IPS-15b (cell line): ENCODE measurements at regions not wholly inside any gene's neighbourhood (a gene's known extent, or its start where the extent isn't known, plus 50 kb on each side); places are given as distances from the start of the nearest gene placed in this dataset.
"Not testable (repeated sequence)": the region's sequence is repeated elsewhere in the genome, so short reads cannot be mapped to it uniquely, and the experiment has no call there.

Source experiments
- H3K27me3 ChIP-seq: one replicate; pipeline ENCODE4 v1.6.1; 2013; ENCODE audit warnings: low read length; ENCODE audit not compliant: control insufficient read depth, insufficient read depth
- H3K36me3 ChIP-seq: one replicate; pipeline ENCODE4 v1.6.1; 2013; ENCODE audit warnings: low read length; ENCODE audit not compliant: control insufficient read depth, insufficient read depth
- H3K4me1 ChIP-seq: one replicate; pipeline ENCODE4 v1.6.1; 2013; ENCODE audit warnings: mild to moderate bottlenecking, low read length; ENCODE audit not compliant: control insufficient read depth, insufficient read depth
- H3K4me3 ChIP-seq: one replicate; pipeline ENCODE4 v1.5.1; 2013; ENCODE audit warnings: low read depth, low read length
- H3K9ac ChIP-seq: one replicate; pipeline ENCODE4 v1.6.1; 2013; ENCODE audit warnings: low read depth, mild to moderate bottlenecking, low read length
- H3K9me3 ChIP-seq: one replicate; pipeline ENCODE4 v1.6.1; 2013; ENCODE audit warnings: mild to moderate bottlenecking, low read length; ENCODE audit not compliant: control insufficient read depth, insufficient read depth

GRCh38 chr1:187038784-187039183, 210.0 kb downstream of the PLA2G4A start:
- Histone ChIP-seq H3K4me3 (no peak overlapping the region), H3K9ac (no peak overlapping the region), H3K36me3 (no peaks in the 10 kb centered on the region), H3K27me3 (no peaks in the 10 kb centered on the region), H3K9me3 (no peaks in the 10 kb centered on the region), H3K4me1 (no peaks in the 10 kb centered on the region)

GRCh38 chr1:187041104-187041503, 212.4 kb downstream of the PLA2G4A start:
- peaks cover 5% of the 10 kb centered on the region for H3K4me1 ChIP-seq
- H3K9me3 ChIP-seq, result no peaks in the 10 kb centered on the region
- no peaks in the 10 kb centered on the region for H3K36me3 ChIP-seq
- no peak overlapping the region for H3K9ac ChIP-seq
- no peak overlapping the region for H3K4me3 ChIP-seq
- no peaks in the 10 kb centered on the region for H3K27me3 ChIP-seq

GRCh38 chr1:187042538-187042937, 213.8 kb downstream of the PLA2G4A start:
- Histone ChIP-seq H3K36me3 (no peaks in the 10 kb centered on the region), H3K9ac (no peak overlapping the region), H3K9me3 (no peaks in the 10 kb centered on the region), H3K4me1 (peaks cover 13% of the 10 kb centered on the region), H3K27me3 (no peaks in the 10 kb centered on the region), H3K4me3 (no peak overlapping the region)

GRCh38 chr1:187043433-187043832, 214.7 kb downstream of the PLA2G4A start:
- not testable (repeated sequence) for H3K9ac ChIP-seq, H3K36me3 ChIP-seq, H3K4me3 ChIP-seq, H3K9me3 ChIP-seq, H3K27me3 ChIP-seq
- peaks cover 21% of the 10 kb centered on the region for H3K4me1 ChIP-seq

GRCh38 chr1:187044411-187044810, 215.7 kb downstream of the PLA2G4A start:
- Histone ChIP-seq H3K9me3 (no peaks in the 10 kb centered on the region), H3K4me1 (peaks cover 23% of the 10 kb centered on the region), H3K9ac (no peak overlapping the region), H3K27me3 (no peaks in the 10 kb centered on the region), H3K4me3 (no peak overlapping the region), H3K36me3 (no peaks in the 10 kb centered on the region)

GRCh38 chr1:187045371-187045770, 216.6 kb downstream of the PLA2G4A start:
- Histone ChIP-seq H3K4me1 (peaks cover 23% of the 10 kb centered on the region), H3K36me3 (no peaks in the 10 kb centered on the region), H3K4me3 (no peak overlapping the region), H3K9me3 (no peaks in the 10 kb centered on the region), H3K9ac (no peak overlapping the region), H3K27me3 (no peaks in the 10 kb centered on the region)

GRCh38 chr1:187046293-187046692, 217.5 kb downstream of the PLA2G4A start:
- no peak overlapping the region for H3K4me3 ChIP-seq
- no peak overlapping the region for H3K9ac ChIP-seq
- no peaks in the 10 kb centered on the region for H3K27me3 ChIP-seq
- no peaks in the 10 kb centered on the region for H3K36me3 ChIP-seq
- peaks cover 23% of the 10 kb centered on the region for H3K4me1 ChIP-seq
- no peaks in the 10 kb centered on the region for H3K9me3 ChIP-seq

GRCh38 chr1:187047298-187047697, 218.5 kb downstream of the PLA2G4A start:
- Histone ChIP-seq H3K9me3 (no peaks in the 10 kb centered on the region), H3K4me3 (no peak overlapping the region), H3K4me1 (peaks cover 23% of the 10 kb centered on the region), H3K36me3 (no peaks in the 10 kb centered on the region), H3K9ac (no peak overlapping the region), H3K27me3 (no peaks in the 10 kb centered on the region)

GRCh38 chr1:187051618-187052232, 223.0 kb downstream of the PLA2G4A start:
- Histone ChIP-seq H3K4me1 (peaks cover 18% of the 10 kb centered on the region), H3K4me3 (no peak overlapping the region), H3K36me3 (no peaks in the 10 kb centered on the region), H3K9me3 (no peaks in the 10 kb centered on the region), H3K9ac (no peak overlapping the region), H3K27me3 (no peaks in the 10 kb centered on the region)

GRCh38 chr1:187053876-187054275, 225.1 kb downstream of the PLA2G4A start:
- no peak overlapping the region for H3K4me3 ChIP-seq
- H3K4me1 ChIP-seq, result peaks cover 5% of the 10 kb centered on the region
- H3K9me3 ChIP-seq, result no peaks in the 10 kb centered on the region
- no peak overlapping the region for H3K9ac ChIP-seq
- H3K27me3 ChIP-seq, result no peaks in the 10 kb centered on the region
- H3K36me3 ChIP-seq, result no peaks in the 10 kb centered on the region

GRCh38 chr1:187054862-187055757, 226.4 kb downstream of the PLA2G4A start:
- Histone ChIP-seq H3K9ac (no peak overlapping the region), H3K27me3 (no peaks in the 10 kb centered on the region), H3K4me1 (peaks cover 5% of the 10 kb centered on the region), H3K36me3 (no peaks in the 10 kb centered on the region), H3K4me3 (no peak overlapping the region), H3K9me3 (no peaks in the 10 kb centered on the region)

- no peak overlapping the region for H3K9ac ChIP-seq
- H3K36me3 ChIP-seq, result no peaks in the 10 kb centered on the region
- no peaks in the 10 kb centered on the region for H3K9me3 ChIP-seq
- H3K4me1 ChIP-seq, result no peaks in the 10 kb centered on the region
- H3K27me3 ChIP-seq, result no peaks in the 10 kb centered on the region
- H3K4me3 ChIP-seq, result no peak overlapping the region
These were observed 234.5 kb downstream of the PLA2G4A start for GRCh38 chr1:187063271-187063670.
